Sigmoid colon (tissue), 6 donors: ENCODE measurements at regions not wholly inside any gene's neighbourhood (a gene's known extent, or its start where the extent isn't known, plus 50 kb on each side); places are given as distances from the start of the nearest gene placed in this dataset.

ENCODE experiments used
- DNase-seq: peaks from one replicate; pipeline ENCODE4 v3.0.0-alpha.2; 2019
- H3K27ac ChIP-seq, 4 donors: fragments of 200-600 bp; sonication (generic); one replicate each; pipeline ENCODE4 v1.5.1; 2016 to 2019; ENCODE audit warnings: mild to moderate bottlenecking in 1 of 4
- H3K27me3 ChIP-seq, 3 donors: fragments of 200-600 bp; sonication (generic); one replicate each; pipeline ENCODE4 v1.5.1; 2019; ENCODE audit warnings: mild to moderate bottlenecking in 1 of 3
- H3K36me3 ChIP-seq, 4 donors: fragments of 200-600 bp; sonication (generic); one replicate each; pipeline ENCODE4 v1.5.1; 2016 to 2019
- H3K4me1 ChIP-seq, 4 donors: fragments of 200-600 bp; sonication (generic); one replicate each; pipeline ENCODE4 v1.5.1; 2017 to 2019
- H3K4me3 ChIP-seq, 4 donors: fragments of 200-600 bp; sonication (generic); one replicate each; pipeline ENCODE4 v1.5.1; 2017 to 2019; ENCODE audit warnings: mild to moderate bottlenecking in 2 of 4, moderate library complexity in 1 of 4
- H3K9me3 ChIP-seq, 4 donors: fragments of 200-600 bp in 3 of 4; sonication (generic) in 3 of 4; one replicate each; pipeline versions ENCODE4 v1.5.1 to v1.6.1; 2013 to 2019
- CTCF ChIP-seq, 4 experiments: fragments of 450-650 bp in 3 of 4; fragments of 200-600 bp in 1 of 4; IDR thresholded peaks; one replicate each; pipeline ENCODE4 v1.5.1; 2016 to 2019; ENCODE audit warnings: antibody characterized with exemption in 4 of 4, mild to moderate bottlenecking in 3 of 4, moderate library complexity in 2 of 4
- EP300 ChIP-seq, 4 donors: sonication (generic); formaldehyde crosslinking; IDR thresholded peaks; one replicate each; pipeline ENCODE4 v1.6.1; 2017; ENCODE audit warnings: antibody characterized with exemption in 4 of 4
- POLR2A ChIP-seq, 2 donors: fragments of 450-650 bp; IDR thresholded peaks; one replicate each; pipeline ENCODE4 v1.6.1; 2016; ENCODE audit warnings: antibody characterized with exemption in 2 of 2, mild to moderate bottlenecking in 2 of 2, moderate library complexity in 2 of 2
- POLR2AphosphoS5 ChIP-seq, 4 donors: sonication (generic); formaldehyde crosslinking; IDR thresholded peaks; one replicate each; pipeline ENCODE4 v1.6.1; 2017; ENCODE audit warnings: antibody characterized with exemption in 4 of 4
- WGBS, 2 donors: extraction: QIAGEN DNeasy Blood & Tissue Kit; methylation state at CpG; one replicate each; pipeline ENCODE4 v1.1.7; 2013; 5-methylcytosine and 5-hydroxymethylcytosine counted together
- intact Hi-C: fragments of 100-400 bp; cut with DNase I; formaldehyde crosslinking; loops from one replicate; pipeline ENCODE4 v1.15.1; 2023
- donor health status: healthy with polysubstance abuse.
- donor health status: healthy.

GRCh38 chr4:35217331-35217730 is 1027.0 kb downstream of the ARAP2 start:
- TF ChIP-seq EP300 (IDR thresholded peaks at IDR 0.05) = no peak
- TF ChIP-seq CTCF (IDR thresholded peaks at IDR 0.05) = no peak
- TF ChIP-seq POLR2A (IDR thresholded peaks at IDR 0.05) = no peak
- TF ChIP-seq POLR2AphosphoS5 (IDR thresholded peaks at IDR 0.05) = no peak
- intact Hi-C loops = no loop called here
- DNase-seq = no peak
- Histone ChIP-seq H3K9me3 (no peaks in the 10 kb centered on the region), H3K27ac (no peak overlapping the region), H3K4me3 (no peak overlapping the region), H3K4me1 (no peaks in the 10 kb centered on the region), H3K27me3 (no peaks in the 10 kb centered on the region), H3K36me3 (no peaks in the 10 kb centered on the region)
- 68 to 83% methylated on average over 1 of the region's 1 CpG for WGBS, 2 donors

- no peaks in the 10 kb centered on the region for H3K36me3 ChIP-seq
- no peaks in the 10 kb centered on the region for H3K4me1 ChIP-seq
- no peak for DNase-seq
- TF ChIP-seq POLR2A (IDR thresholded peaks at IDR 0.05) (no peak), EP300 (IDR thresholded peaks at IDR 0.05) (no peak), POLR2AphosphoS5 (IDR thresholded peaks at IDR 0.05) (no peak), CTCF (IDR thresholded peaks at IDR 0.05) (no peak)
- H3K27ac ChIP-seq = no peak overlapping the region
- H3K4me3 ChIP-seq = no peak overlapping the region
- intact Hi-C loops = no loop called here
- H3K9me3 ChIP-seq = no peaks in the 10 kb centered on the region
- WGBS, 2 donors = 88 to 94% methylated on average over 1 of the region's 1 CpG
- H3K27me3 ChIP-seq = no peaks in the 10 kb centered on the region
Measured at GRCh38 chr4:35228313-35228712, 1016.0 kb downstream of the ARAP2 start.

- Histone ChIP-seq H3K36me3 (no peaks in the 10 kb centered on the region), H3K4me3 (no peak overlapping the region), H3K4me1 (no peaks in the 10 kb centered on the region), H3K9me3 (no peaks in the 10 kb centered on the region), H3K27me3 (no peaks in the 10 kb centered on the region), H3K27ac (no peak overlapping the region)
- no peak for DNase-seq
- intact Hi-C loops = no loop called here
- WGBS, 2 donors = 65 to 78% methylated on average over 2 of the region's 2 CpGs
- no peak for TF ChIP-seq CTCF (IDR thresholded peaks at IDR 0.05)
- no peak for TF ChIP-seq POLR2A (IDR thresholded peaks at IDR 0.05)
- no peak for TF ChIP-seq EP300 (IDR thresholded peaks at IDR 0.05)
Measured at GRCh38 chr4:35229021-35229420, 1015.3 kb downstream of the ARAP2 start.

- Histone ChIP-seq H3K36me3 (no peaks in the 10 kb centered on the region), H3K4me1 (no peaks in the 10 kb centered on the region), H3K27me3 (no peaks in the 10 kb centered on the region), H3K4me3 (no peak overlapping the region), H3K27ac (no peak overlapping the region), H3K9me3 (no peaks in the 10 kb centered on the region)
- DNase-seq = no peak
- TF ChIP-seq POLR2A (IDR thresholded peaks at IDR 0.05) (no peak), CTCF (IDR thresholded peaks at IDR 0.05) (no peak), POLR2AphosphoS5 (IDR thresholded peaks at IDR 0.05) (no peak), EP300 (IDR thresholded peaks at IDR 0.05) (no peak)
- WGBS, 2 donors = 68% methylated on average over 4 of the region's 4 CpGs
- intact Hi-C loops = no loop called here
Measured at GRCh38 chr4:35237924-35238323, 1006.4 kb downstream of the ARAP2 start.

- no peak for DNase-seq
- intact Hi-C loops = no loop called here
- TF ChIP-seq POLR2A (IDR thresholded peaks at IDR 0.05) = no peak
- no peak for TF ChIP-seq EP300 (IDR thresholded peaks at IDR 0.05)
- TF ChIP-seq CTCF (IDR thresholded peaks at IDR 0.05) = no peak
- TF ChIP-seq POLR2AphosphoS5 (IDR thresholded peaks at IDR 0.05) = no peak
Measured at GRCh38 chr4:35238793-35239192, 1005.5 kb downstream of the ARAP2 start.

More at GRCh38 chr4:35238793-35239192, 1005.5 kb downstream of the ARAP2 start:
- H3K36me3 ChIP-seq = no peaks in the 10 kb centered on the region
- no peaks in the 10 kb centered on the region for H3K4me1 ChIP-seq
- no peak overlapping the region for H3K4me3 ChIP-seq
- no peak overlapping the region for H3K27ac ChIP-seq
- H3K9me3 ChIP-seq = no peaks in the 10 kb centered on the region
- H3K27me3 ChIP-seq = no peaks in the 10 kb centered on the region
